GM23338 (cell line): ENCODE measurements at regions not wholly inside any gene's neighbourhood (a gene's known extent, or its start where the extent isn't known, plus 50 kb on each side); places are given as distances from the start of the nearest gene placed in this dataset.
A peak's percentile ranks its signal among the peaks of the same experiment; 100 is the strongest.

ENCODE experiments used
- ATAC-seq: fragments of 200-7000 bp; cut with Tn5 transposase; 3 replicates; pipeline ENCODE4 v1.9.1; 2020
- DNase-seq: peaks from one replicate; pipeline ENCODE4 v3.0.0-alpha.2; 2015; ENCODE audit warnings: low spot score
- H2AFZ ChIP-seq: fragments of 200-600 bp; sonication (generic); 2 replicates; pipeline ENCODE4 v1.8.0; 2016; ENCODE audit warnings: antibody characterized with exemption, mild to moderate bottlenecking, moderate library complexity
- H3F3A ChIP-seq: fragments of 200-600 bp; sonication (generic); replicated peaks from 2 replicates; pipeline ENCODE4 v1.8.0; 2017; ENCODE audit warnings: antibody characterized with exemption, mixed run types, low read depth
- H3K27ac ChIP-seq: fragments of 200-600 bp; sonication (generic); 2 replicates; pipeline ENCODE4 v1.6.1; 2016; ENCODE audit warnings: low read depth
- H3K27me3 ChIP-seq: fragments of 200-600 bp; sonication (generic); 2 replicates; pipeline ENCODE4 v1.8.0; 2016; ENCODE audit warnings: mild to moderate bottlenecking, mixed run types, moderate library complexity; ENCODE audit not compliant: insufficient read depth
- H3K36me3 ChIP-seq: fragments of 200-600 bp; sonication (generic); 2 replicates; pipeline ENCODE4 v1.8.0; 2016; ENCODE audit warnings: mild to moderate bottlenecking; ENCODE audit not compliant: insufficient read depth
- H3K4me1 ChIP-seq: fragments of 200-600 bp; sonication (generic); 2 replicates; pipeline ENCODE4 v1.8.0; 2016; ENCODE audit warnings: mild to moderate bottlenecking, moderate library complexity; ENCODE audit not compliant: insufficient read depth
- H3K4me2 ChIP-seq: fragments of 200-600 bp; sonication (generic); 2 replicates; pipeline ENCODE4 v1.7.1; 2017; ENCODE audit warnings: mixed run types
- H3K4me3 ChIP-seq: fragments of 200-600 bp; sonication (generic); 2 replicates; pipeline ENCODE4 v1.6.1; 2016; ENCODE audit warnings: mixed run types
- H3K79me2 ChIP-seq: fragments of 200-600 bp; sonication (generic); replicated peaks from 2 replicates; pipeline ENCODE4 v1.8.0; 2017; ENCODE audit warnings: mild to moderate bottlenecking; ENCODE audit not compliant: insufficient read depth
- H3K9me2 ChIP-seq: fragments of 200-600 bp; sonication (generic); 2 replicates; pipeline ENCODE4 v1.8.0; 2017; ENCODE audit not compliant: insufficient read depth
- H4K20me1 ChIP-seq: fragments of 200-600 bp; sonication (generic); replicated peaks from 2 replicates; pipeline ENCODE4 v1.8.0; 2017; ENCODE audit warnings: mild to moderate bottlenecking; ENCODE audit not compliant: insufficient read depth
- H3K27ac Mint-ChIP-seq: 2 replicates; pipeline ENCODE4 v1.8.0; 2020; ENCODE audit warnings: inconsistent platforms, mild to moderate bottlenecking, moderate library complexity, mixed read lengths
- H3K27me3 Mint-ChIP-seq: 3 replicates; pipeline ENCODE4 v1.8.0; 2022; ENCODE audit warnings: low read depth, mild to moderate bottlenecking, moderate library complexity, mixed read lengths, inconsistent platforms; ENCODE audit not compliant: insufficient read depth, poor library complexity
- H3K36me3 Mint-ChIP-seq: 3 replicates; pipeline ENCODE4 v1.8.0; 2021; ENCODE audit warnings: low read depth, mild to moderate bottlenecking, inconsistent platforms, moderate library complexity, mixed read lengths
- H3K4me1 Mint-ChIP-seq: 3 replicates; pipeline ENCODE4 v1.8.0; 2020; ENCODE audit warnings: mild to moderate bottlenecking, inconsistent platforms, mixed read lengths
- H3K4me3 Mint-ChIP-seq: 3 replicates; pipeline ENCODE4 v1.8.0; 2021; ENCODE audit warnings: moderate library complexity, mild to moderate bottlenecking, inconsistent platforms, mixed read lengths
- H3K9me3 Mint-ChIP-seq: 3 replicates; pipeline ENCODE4 v1.8.0; 2020; ENCODE audit warnings: moderate library complexity, mild to moderate bottlenecking, inconsistent platforms, mixed read lengths
- NANOG ChIP-seq: IDR thresholded peaks from 2 replicates; pipeline ENCODE4 v1.6.1; 2016; ENCODE audit warnings: antibody characterized with exemption, borderline replicate concordance
- ZNF114 ChIP-seq: fragments of 250-450 bp; sonication (Bioruptor Pico); IDR thresholded peaks from 2 replicates; pipeline ENCODE4 v1.5.0; 2020; ENCODE audit warnings: mild to moderate bottlenecking, moderate library complexity
- ZNF331 ChIP-seq: fragments of 250-450 bp; sonication (Bioruptor Pico); IDR thresholded peaks from 2 replicates; pipeline ENCODE4 v1.5.0; 2020; ENCODE audit warnings: low read depth, mild to moderate bottlenecking, moderate library complexity
- TF ChIP-seq, protein P1 (sequence below): fragments of 250-450 bp; sonication (Bioruptor Pico); IDR thresholded peaks from 2 replicates; pipeline ENCODE4 v1.5.0; 2020; ENCODE audit warnings: mild to moderate bottlenecking, moderate library complexity
- TF ChIP-seq, protein P2 (sequence below): IDR thresholded peaks from one replicate; pipeline ENCODE4 v1.6.1; 2018; ENCODE audit warnings: antibody characterized with exemption; ENCODE audit not compliant: unreplicated experiment

DNA sequence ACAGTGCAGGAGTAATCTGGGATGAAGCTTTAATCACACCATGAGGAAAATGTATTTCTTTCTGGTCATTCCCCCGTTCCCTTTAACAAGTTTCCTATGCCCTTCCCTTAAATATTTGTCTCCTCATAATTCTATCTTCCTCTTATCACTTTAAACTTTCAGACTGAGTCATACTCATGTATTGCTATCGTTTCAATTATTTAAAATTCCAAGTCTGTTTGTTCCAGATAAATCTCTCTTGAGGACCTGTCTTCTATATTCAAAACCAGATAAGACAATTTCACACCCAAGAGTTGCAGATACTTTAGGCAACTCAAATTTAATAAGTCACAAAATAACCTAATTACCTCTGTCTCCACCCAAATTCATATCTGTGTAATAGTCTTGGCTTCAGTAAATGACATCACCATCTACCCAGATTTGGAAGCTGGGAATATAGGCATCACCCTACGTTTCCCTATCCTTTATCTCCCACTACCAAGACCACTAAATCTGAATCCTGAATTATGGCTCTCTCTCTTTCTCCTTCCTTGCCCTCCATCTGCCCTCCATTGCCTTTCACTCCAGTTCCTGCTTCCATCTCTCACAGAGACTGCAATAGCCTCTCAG is 220.1 kb downstream of the PYDC2 start (continued):
- TF ChIP-seq, protein P1, sequence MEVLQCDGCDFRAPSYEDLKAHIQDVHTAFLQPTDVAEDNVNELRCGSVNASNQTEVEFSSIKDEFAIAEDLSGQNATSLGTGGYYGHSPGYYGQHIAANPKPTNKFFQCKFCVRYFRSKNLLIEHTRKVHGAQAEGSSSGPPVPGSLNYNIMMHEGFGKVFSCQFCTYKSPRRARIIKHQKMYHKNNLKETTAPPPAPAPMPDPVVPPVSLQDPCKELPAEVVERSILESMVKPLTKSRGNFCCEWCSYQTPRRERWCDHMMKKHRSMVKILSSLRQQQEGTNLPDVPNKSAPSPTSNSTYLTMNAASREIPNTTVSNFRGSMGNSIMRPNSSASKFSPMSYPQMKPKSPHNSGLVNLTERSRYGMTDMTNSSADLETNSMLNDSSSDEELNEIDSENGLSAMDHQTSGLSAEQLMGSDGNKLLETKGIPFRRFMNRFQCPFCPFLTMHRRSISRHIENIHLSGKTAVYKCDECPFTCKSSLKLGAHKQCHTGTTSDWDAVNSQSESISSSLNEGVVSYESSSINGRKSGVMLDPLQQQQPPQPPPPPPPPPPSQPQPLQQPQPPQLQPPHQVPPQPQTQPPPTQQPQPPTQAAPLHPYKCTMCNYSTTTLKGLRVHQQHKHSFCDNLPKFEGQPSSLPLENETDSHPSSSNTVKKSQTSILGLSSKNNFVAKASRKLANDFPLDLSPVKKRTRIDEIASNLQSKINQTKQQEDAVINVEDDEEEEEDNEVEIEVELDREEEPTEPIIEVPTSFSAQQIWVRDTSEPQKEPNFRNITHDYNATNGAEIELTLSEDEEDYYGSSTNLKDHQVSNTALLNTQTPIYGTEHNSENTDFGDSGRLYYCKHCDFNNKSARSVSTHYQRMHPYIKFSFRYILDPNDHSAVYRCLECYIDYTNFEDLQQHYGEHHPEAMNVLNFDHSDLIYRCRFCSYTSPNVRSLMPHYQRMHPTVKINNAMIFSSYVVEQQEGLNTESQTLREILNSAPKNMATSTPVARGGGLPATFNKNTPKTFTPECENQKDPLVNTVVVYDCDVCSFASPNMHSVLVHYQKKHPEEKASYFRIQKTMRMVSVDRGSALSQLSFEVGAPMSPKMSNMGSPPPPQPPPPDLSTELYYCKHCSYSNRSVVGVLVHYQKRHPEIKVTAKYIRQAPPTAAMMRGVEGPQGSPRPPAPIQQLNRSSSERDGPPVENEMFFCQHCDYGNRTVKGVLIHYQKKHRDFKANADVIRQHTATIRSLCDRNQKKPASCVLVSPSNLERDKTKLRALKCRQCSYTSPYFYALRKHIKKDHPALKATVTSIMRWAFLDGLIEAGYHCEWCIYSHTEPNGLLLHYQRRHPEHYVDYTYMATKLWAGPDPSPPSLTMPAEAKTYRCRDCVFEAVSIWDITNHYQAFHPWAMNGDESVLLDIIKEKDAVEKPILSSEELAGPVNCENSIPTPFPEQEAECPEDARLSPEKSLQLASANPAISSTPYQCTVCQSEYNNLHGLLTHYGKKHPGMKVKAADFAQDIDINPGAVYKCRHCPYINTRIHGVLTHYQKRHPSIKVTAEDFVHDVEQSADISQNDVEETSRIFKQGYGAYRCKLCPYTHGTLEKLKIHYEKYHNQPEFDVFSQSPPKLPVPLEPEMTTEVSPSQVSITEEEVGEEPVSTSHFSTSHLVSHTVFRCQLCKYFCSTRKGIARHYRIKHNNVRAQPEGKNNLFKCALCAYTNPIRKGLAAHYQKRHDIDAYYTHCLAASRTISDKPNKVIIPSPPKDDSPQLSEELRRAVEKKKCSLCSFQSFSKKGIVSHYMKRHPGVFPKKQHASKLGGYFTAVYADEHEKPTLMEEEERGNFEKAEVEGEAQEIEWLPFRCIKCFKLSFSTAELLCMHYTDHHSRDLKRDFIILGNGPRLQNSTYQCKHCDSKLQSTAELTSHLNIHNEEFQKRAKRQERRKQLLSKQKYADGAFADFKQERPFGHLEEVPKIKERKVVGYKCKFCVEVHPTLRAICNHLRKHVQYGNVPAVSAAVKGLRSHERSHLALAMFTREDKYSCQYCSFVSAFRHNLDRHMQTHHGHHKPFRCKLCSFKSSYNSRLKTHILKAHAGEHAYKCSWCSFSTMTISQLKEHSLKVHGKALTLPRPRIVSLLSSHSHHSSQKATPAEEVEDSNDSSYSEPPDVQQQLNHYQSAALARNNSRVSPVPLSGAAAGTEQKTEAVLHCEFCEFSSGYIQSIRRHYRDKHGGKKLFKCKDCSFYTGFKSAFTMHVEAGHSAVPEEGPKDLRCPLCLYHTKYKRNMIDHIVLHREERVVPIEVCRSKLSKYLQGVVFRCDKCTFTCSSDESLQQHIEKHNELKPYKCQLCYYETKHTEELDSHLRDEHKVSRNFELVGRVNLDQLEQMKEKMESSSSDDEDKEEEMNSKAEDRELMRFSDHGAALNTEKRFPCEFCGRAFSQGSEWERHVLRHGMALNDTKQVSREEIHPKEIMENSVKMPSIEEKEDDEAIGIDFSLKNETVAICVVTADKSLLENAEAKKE, result no peak

DNA sequence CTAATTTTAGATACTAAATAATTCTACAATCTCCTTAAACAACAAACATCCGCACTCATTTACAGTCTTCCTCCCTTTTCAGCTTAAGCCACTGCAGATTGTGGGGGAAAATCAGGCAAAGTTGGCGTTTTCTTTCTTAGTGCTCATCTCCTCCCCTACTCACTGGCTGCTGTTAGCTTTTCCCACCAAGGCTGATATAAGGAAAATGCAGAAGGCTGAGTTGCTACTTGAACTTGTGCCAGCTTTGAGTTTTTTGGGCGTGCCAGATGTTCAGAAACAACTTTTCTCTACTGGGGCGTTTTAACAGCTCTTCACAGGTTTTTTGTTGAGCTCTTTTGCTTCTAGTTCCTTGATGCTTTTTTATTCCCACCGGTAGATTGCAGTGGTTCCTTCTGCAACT is 222.0 kb downstream of the PYDC2 start:
- Histone ChIP-seq H3K36me3 (no peaks in the 10 kb centered on the region), H3K4me1 (peaks cover 5% of the 10 kb centered on the region; the same call in 1 of the 2 replicates), H3K4me3 (no peak overlapping the region), H3K4me2 (no peak overlapping the region), H4K20me1 (no peaks in the 10 kb centered on the region), H3K79me2 (no peaks in the 10 kb centered on the region), H3K9me2 (no peaks in the 10 kb centered on the region), H3F3A (no peaks in the 10 kb centered on the region), H3K27ac (no peak overlapping the region), H2AFZ (peak overlapping the region; percentile 43; the same call in 1 of the 2 replicates), H3K27me3 (no peaks in the 10 kb centered on the region)
- ATAC-seq (no peak), DNase-seq (no peak)
- H3K27ac Mint-ChIP-seq, result no peak overlapping the region
- peaks cover 6% of the 10 kb centered on the region for H3K4me1 Mint-ChIP-seq
- no peaks in the 10 kb centered on the region for H3K27me3 Mint-ChIP-seq
- H3K4me3 Mint-ChIP-seq, result no peak overlapping the region
- 0 out of 3 replicates have a peak, but pooled peaks cover 3% of the 10 kb centered on the region for H3K9me3 Mint-ChIP-seq
- no peaks in the 10 kb centered on the region; the same call in 2 of the 3 replicates for H3K36me3 Mint-ChIP-seq
- no peak for TF ChIP-seq ZNF114
- no peak for TF ChIP-seq ZNF331 (CRISPR knock-in tag)
- no peak for TF ChIP-seq NANOG
- TF ChIP-seq, protein P2, sequence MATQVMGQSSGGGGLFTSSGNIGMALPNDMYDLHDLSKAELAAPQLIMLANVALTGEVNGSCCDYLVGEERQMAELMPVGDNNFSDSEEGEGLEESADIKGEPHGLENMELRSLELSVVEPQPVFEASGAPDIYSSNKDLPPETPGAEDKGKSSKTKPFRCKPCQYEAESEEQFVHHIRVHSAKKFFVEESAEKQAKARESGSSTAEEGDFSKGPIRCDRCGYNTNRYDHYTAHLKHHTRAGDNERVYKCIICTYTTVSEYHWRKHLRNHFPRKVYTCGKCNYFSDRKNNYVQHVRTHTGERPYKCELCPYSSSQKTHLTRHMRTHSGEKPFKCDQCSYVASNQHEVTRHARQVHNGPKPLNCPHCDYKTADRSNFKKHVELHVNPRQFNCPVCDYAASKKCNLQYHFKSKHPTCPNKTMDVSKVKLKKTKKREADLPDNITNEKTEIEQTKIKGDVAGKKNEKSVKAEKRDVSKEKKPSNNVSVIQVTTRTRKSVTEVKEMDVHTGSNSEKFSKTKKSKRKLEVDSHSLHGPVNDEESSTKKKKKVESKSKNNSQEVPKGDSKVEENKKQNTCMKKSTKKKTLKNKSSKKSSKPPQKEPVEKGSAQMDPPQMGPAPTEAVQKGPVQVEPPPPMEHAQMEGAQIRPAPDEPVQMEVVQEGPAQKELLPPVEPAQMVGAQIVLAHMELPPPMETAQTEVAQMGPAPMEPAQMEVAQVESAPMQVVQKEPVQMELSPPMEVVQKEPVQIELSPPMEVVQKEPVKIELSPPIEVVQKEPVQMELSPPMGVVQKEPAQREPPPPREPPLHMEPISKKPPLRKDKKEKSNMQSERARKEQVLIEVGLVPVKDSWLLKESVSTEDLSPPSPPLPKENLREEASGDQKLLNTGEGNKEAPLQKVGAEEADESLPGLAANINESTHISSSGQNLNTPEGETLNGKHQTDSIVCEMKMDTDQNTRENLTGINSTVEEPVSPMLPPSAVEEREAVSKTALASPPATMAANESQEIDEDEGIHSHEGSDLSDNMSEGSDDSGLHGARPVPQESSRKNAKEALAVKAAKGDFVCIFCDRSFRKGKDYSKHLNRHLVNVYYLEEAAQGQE, result no peak
- TF ChIP-seq, protein P1, result no peak
